KG1 (cell line): ENCODE measurements at regions not wholly inside any gene's neighbourhood (a gene's known extent, or its start where the extent isn't known, plus 50 kb on each side); places are given as distances from the start of the nearest gene placed in this dataset.

Experiments used
- DNase-seq: peaks from one replicate; lab custom pipeline; 2025; lab: John Stamatoyannopoulos, UW

- no peak for DNase-seq
Observed at GRCh38 chr4:34718576-34719245, 1525.6 kb downstream of the ARAP2 start.

GRCh38 chr4:34720571-34720970, 1523.7 kb downstream of the ARAP2 start:
- no peak for DNase-seq

GRCh38 chr4:34721835-34722234, 1522.5 kb downstream of the ARAP2 start:
- no peak for DNase-seq

- no peak for DNase-seq
Observed at GRCh38 chr4:34723605-34724004, 1520.7 kb downstream of the ARAP2 start.

GRCh38 chr4:34724491-34724890, 1519.8 kb downstream of the ARAP2 start:
- no peak for DNase-seq

GRCh38 chr4:34731070-34731469, 1513.2 kb downstream of the ARAP2 start:
- DNase-seq, result no peak

- no peak for DNase-seq
Observed at GRCh38 chr4:34732176-34732950, 1512.0 kb downstream of the ARAP2 start.

- DNase-seq, result no peak
Observed at GRCh38 chr4:34733185-34733941, 1511.0 kb downstream of the ARAP2 start.

- no peak for DNase-seq
Observed at GRCh38 chr4:34766935-34767334, 1477.4 kb downstream of the ARAP2 start.

GRCh38 chr4:34767407-34767806, 1476.9 kb downstream of the ARAP2 start:
- no peak for DNase-seq

GRCh38 chr4:34771632-34772031, 1472.7 kb downstream of the ARAP2 start:
- no peak for DNase-seq

- DNase-seq, result no peak
Observed at GRCh38 chr4:34790131-34790530, 1454.2 kb downstream of the ARAP2 start.

- no peak for DNase-seq
Observed at GRCh38 chr4:34791209-34791608, 1453.1 kb downstream of the ARAP2 start.

GRCh38 chr4:34800953-34801352, 1443.4 kb downstream of the ARAP2 start:
- no peak for DNase-seq

GRCh38 chr4:34814266-34814665, 1430.0 kb downstream of the ARAP2 start:
- no peak for DNase-seq

- DNase-seq, result no peak
Observed at GRCh38 chr4:34824515-34824914, 1419.8 kb downstream of the ARAP2 start.

- DNase-seq, result no peak
Observed at GRCh38 chr4:34826660-34827059, 1417.7 kb downstream of the ARAP2 start.

GRCh38 chr4:34845926-34846325, 1398.4 kb downstream of the ARAP2 start:
- DNase-seq, result no peak

GRCh38 chr4:34850421-34850820, 1393.9 kb downstream of the ARAP2 start:
- no peak for DNase-seq

GRCh38 chr4:34850968-34851367, 1393.3 kb downstream of the ARAP2 start:
- DNase-seq, result no peak

GRCh38 chr4:34851411-34851810, 1392.9 kb downstream of the ARAP2 start:
- no peak for DNase-seq

- no peak for DNase-seq
Observed at GRCh38 chr4:34854451-34854850, 1389.9 kb downstream of the ARAP2 start.

- no peak for DNase-seq
Observed at GRCh38 chr4:34861666-34862065, 1382.6 kb downstream of the ARAP2 start.
